GM23248 (cell line): ENCODE measurements at regions not wholly inside any gene's neighbourhood (a gene's known extent, or its start where the extent isn't known, plus 50 kb on each side); places are given as distances from the start of the nearest gene placed in this dataset.

Experiments
- DNase-seq: peaks from one replicate; pipeline ENCODE4 v3.0.0-alpha.2; 2015
- H2AFZ ChIP-seq: fragments of 200-600 bp; sonication (generic); 2 replicates; pipeline ENCODE4 v1.6.1; 2016; ENCODE audit warnings: antibody characterized with exemption
- H3F3A ChIP-seq: fragments of 200-600 bp; sonication (generic); 2 replicates; pipeline ENCODE4 v1.6.1; 2016; ENCODE audit warnings: mild to moderate bottlenecking, antibody characterized with exemption, mixed run types; ENCODE audit not compliant: insufficient read depth
- H3K27ac ChIP-seq: fragments of 200-600 bp; sonication (generic); 2 replicates; pipeline ENCODE4 v1.5.1; 2016; ENCODE audit warnings: mild to moderate bottlenecking
- H3K27me3 ChIP-seq: fragments of 200-600 bp; sonication (generic); replicated peaks from 2 replicates; pipeline ENCODE4 v1.6.1; 2016; ENCODE audit warnings: mild to moderate bottlenecking; ENCODE audit not compliant: insufficient read depth
- H3K36me3 ChIP-seq: fragments of 200-600 bp; sonication (generic); 2 replicates; pipeline ENCODE4 v1.6.1; 2016; ENCODE audit warnings: low read depth, mild to moderate bottlenecking
- H3K4me1 ChIP-seq: fragments of 200-600 bp; sonication (generic); 2 replicates; pipeline ENCODE4 v1.6.1; 2016; ENCODE audit warnings: mild to moderate bottlenecking; ENCODE audit not compliant: insufficient read depth
- H3K4me2 ChIP-seq: fragments of 200-600 bp; sonication (generic); one replicate; pipeline ENCODE4 v1.6.1; 2016; ENCODE audit warnings: mild to moderate bottlenecking; ENCODE audit not compliant: unreplicated experiment
- H3K4me3 ChIP-seq: fragments of 200-600 bp; sonication (generic); 2 replicates; pipeline ENCODE4 v1.5.1; 2016; ENCODE audit warnings: mild to moderate bottlenecking
- H3K79me2 ChIP-seq: fragments of 200-600 bp; sonication (generic); 2 replicates; pipeline ENCODE4 v1.6.1; 2016; ENCODE audit warnings: mild to moderate bottlenecking; ENCODE audit not compliant: insufficient read depth
- H3K9ac ChIP-seq: fragments of 200-600 bp; sonication (generic); 2 replicates; pipeline ENCODE4 v1.6.1; 2016; ENCODE audit warnings: mild to moderate bottlenecking
- H3K9me2 ChIP-seq: fragments of 200-600 bp; sonication (generic); 2 replicates; pipeline ENCODE4 v1.6.1; 2016; ENCODE audit warnings: mixed run types, mild to moderate bottlenecking, moderate library complexity; ENCODE audit not compliant: insufficient read depth
- H3K9me3 ChIP-seq: fragments of 200-600 bp; sonication (generic); one replicate; pipeline ENCODE4 v1.6.1; 2017; ENCODE audit warnings: low read depth
- H4K20me1 ChIP-seq: fragments of 200-600 bp; sonication (generic); 2 replicates; pipeline ENCODE4 v1.6.0; 2016; ENCODE audit not compliant: insufficient read depth
- EZH2 ChIP-seq: fragments of 200-600 bp; sonication (generic); IDR thresholded peaks from 2 replicates; pipeline ENCODE4 v1.6.1; 2018; ENCODE audit warnings: antibody characterized with exemption, mild to moderate bottlenecking; ENCODE audit not compliant: insufficient read depth, poor library complexity, severe bottlenecking
- EZH2phosphoT487 ChIP-seq: fragments of 200-600 bp; sonication (generic); IDR thresholded peaks from 2 replicates; pipeline ENCODE4 v1.6.1; 2018; ENCODE audit warnings: antibody characterized with exemption, moderate library complexity, mild to moderate bottlenecking, low read depth; ENCODE audit not compliant: insufficient read depth
- WGBS, 2 experiments: methylation state at CpG; one replicate each; pipeline ENCODE4 v1.1.6; 2015 to 2017; ENCODE audit warnings: low lambda C conversion rate in 2 of 2, low coverage in 1 of 2; ENCODE audit errors: missing lambda C conversion rate in 2 of 2; 5-methylcytosine and 5-hydroxymethylcytosine counted together
- in situ Hi-C: fragments of 300-500 bp; cut with MboI; formaldehyde crosslinking; loops from 2 replicates; pipeline ENCODE4 v1.15.0; 2020

DNA sequence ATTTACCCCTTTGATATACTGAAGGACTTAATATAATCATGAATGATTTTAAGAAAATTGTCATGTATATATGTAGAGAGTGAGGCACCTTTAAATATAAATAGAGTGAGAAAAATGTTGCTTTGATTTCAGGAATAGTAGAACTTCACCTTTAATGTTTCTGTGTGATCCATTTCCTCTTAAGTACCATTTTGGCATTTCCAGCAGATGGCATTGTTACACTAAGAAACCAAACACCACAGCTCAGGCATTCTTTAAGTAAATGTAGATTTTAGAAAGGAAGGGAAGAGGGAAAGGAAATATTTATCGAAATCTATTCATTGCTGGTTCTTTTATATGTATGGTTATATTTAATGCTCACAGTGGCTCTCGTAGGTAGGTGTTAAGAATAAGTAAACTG, 556.7 kb upstream of the FBXO33 start:
- peak; percentile 43 for DNase-seq
- Histone ChIP-seq H3F3A (no peaks in the 10 kb centered on the region), H3K27ac (no peak overlapping the region), H2AFZ (no peak overlapping the region), H3K27me3 (no peaks in the 10 kb centered on the region), H3K9me2 (no peaks in the 10 kb centered on the region), H3K4me3 (no peak overlapping the region), H3K36me3 (no peaks in the 10 kb centered on the region), H3K4me2 (no peak overlapping the region), H4K20me1 (no peaks in the 10 kb centered on the region), H3K79me2 (no peaks in the 10 kb centered on the region), H3K9ac (no peak overlapping the region), H3K9me3 (no peaks in the 10 kb centered on the region), H3K4me1 (no peaks in the 10 kb centered on the region)
- TF ChIP-seq EZH2 (no peak), EZH2phosphoT487 (no peak)
- in situ Hi-C loops = no loop called here
- WGBS, 2 experiments = 0 to 3% methylated on average over 2 of the region's 2 CpGs

DNA sequence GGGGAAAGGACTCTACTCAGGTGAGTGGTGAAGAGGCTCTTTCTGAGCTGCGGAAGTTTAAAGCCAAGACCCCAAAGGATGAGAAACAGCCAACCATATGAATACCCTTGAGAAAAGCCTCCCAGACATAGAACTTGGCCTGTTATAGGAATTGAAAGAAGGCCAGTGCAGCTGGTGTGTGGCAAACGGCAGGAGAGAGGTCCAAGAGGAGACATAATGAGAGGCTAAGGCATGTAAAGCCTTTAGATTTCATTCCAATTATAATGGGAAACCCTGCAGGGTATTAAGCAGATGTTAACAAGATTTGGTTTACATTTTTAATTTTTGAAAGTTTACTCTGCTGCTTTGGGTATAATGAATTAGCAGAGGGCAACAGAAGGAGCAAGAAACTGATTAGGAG, 552.1 kb upstream of the FBXO33 start:
- no peak for DNase-seq
- no peaks in the 10 kb centered on the region for H3K9me2 ChIP-seq
- no peaks in the 10 kb centered on the region for H3K36me3 ChIP-seq
- H3K4me3 ChIP-seq = no peak overlapping the region
- H3K4me1 ChIP-seq = no peaks in the 10 kb centered on the region
- WGBS, 2 experiments = 9 to 10% methylated on average over 2 of the region's 2 CpGs
- TF ChIP-seq EZH2phosphoT487 = no peak
- no peak for TF ChIP-seq EZH2
- in situ Hi-C loops = no loop called here
- H3F3A ChIP-seq = no peaks in the 10 kb centered on the region
- H3K9me3 ChIP-seq = no peaks in the 10 kb centered on the region
- H3K27ac ChIP-seq = no peak overlapping the region
- no peak overlapping the region for H3K9ac ChIP-seq
- no peaks in the 10 kb centered on the region for H3K79me2 ChIP-seq
- no peak overlapping the region for H2AFZ ChIP-seq
- H3K4me2 ChIP-seq = no peak overlapping the region
- no peaks in the 10 kb centered on the region for H4K20me1 ChIP-seq
- no peaks in the 10 kb centered on the region for H3K27me3 ChIP-seq

DNA sequence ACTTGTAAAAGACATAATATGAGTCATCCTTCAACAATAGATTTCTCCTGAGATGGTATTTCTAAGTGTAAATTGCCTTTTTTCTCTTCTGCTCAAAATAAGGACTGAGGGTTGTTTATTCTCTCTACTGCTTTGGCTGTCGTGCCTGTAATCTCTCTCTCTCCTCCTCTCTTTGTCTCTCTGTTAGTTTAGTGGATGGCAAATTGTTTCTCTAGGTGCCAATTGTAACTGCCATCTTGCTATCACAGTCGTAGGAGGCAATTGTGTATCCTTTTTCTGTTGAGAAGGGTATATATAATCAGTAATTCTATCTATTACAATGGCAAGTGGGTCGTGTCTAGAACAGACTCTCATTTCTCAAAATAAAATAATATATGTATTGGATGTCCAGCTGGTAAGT, 545.0 kb upstream of the FBXO33 start:
- Histone ChIP-seq H3K9me2 (peaks cover 2% of the 10 kb centered on the region; the same call in 1 of the 2 replicates), H3K9me3 (no peaks in the 10 kb centered on the region), H3K27ac (no peak overlapping the region), H3F3A (no peaks in the 10 kb centered on the region), H3K4me2 (no peak overlapping the region), H3K79me2 (no peaks in the 10 kb centered on the region), H3K9ac (no peak overlapping the region), H4K20me1 (no peaks in the 10 kb centered on the region), H3K4me1 (no peaks in the 10 kb centered on the region), H3K36me3 (no peaks in the 10 kb centered on the region), H2AFZ (no peak overlapping the region), H3K4me3 (no peak overlapping the region), H3K27me3 (no peaks in the 10 kb centered on the region)
- no peak for DNase-seq
- no peak for TF ChIP-seq EZH2
- no peak for TF ChIP-seq EZH2phosphoT487
- WGBS, 2 experiments = 1 to 7% methylated on average over 3 of the region's 3 CpGs
- in situ Hi-C loops = no loop called here

DNA sequence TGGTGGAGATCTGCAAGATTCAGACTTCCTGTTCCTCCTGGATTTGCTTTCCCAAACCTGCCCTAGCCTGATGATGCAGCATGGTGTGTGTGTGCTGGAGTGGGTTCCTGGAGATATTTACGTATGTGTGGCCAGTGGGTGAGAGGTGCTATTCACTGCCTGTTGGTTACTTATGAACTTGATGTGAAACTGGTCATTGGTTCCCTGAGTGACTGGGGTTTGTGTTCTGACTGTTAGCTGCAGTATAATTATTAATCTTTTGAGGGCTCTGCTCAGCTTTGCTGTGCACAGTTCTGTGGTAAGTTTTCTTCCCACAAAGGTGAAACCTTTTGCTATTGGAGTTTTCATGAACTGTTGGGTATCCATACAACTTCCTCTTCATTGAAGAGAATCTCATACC, 541.8 kb upstream of the FBXO33 start:
- in situ Hi-C loops = no loop called here

DNA sequence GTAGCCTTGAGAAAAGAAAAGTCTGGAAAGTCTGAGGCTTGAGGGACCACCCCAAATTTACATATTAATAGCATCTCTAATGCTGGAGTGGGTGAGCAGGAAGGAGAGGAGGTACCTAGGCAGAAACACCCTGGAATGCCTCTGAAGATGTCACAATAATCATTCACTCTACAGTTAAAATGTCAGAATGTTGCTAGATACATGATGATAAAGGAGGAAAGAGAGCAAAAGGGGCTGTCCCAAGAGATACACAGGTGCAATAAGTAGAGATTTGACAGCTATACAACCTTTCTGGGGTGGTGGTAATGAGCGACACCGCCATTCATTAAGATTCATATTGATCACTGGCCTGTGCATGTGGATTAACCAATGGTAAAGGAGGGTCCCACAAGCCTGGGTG, 540.5 kb upstream of the FBXO33 start:
- peaks cover 2% of the 10 kb centered on the region; the same call in 1 of the 2 replicates for H3K9me2 ChIP-seq
- H3K27me3 ChIP-seq = no peaks in the 10 kb centered on the region
- no peak overlapping the region for H3K27ac ChIP-seq
- no peak overlapping the region for H3K9ac ChIP-seq
- in situ Hi-C loops = no loop called here
- no peak overlapping the region for H2AFZ ChIP-seq
- no peak overlapping the region for H3K4me3 ChIP-seq
- H3K36me3 ChIP-seq = no peaks in the 10 kb centered on the region
- DNase-seq = no peak
- 0 to 6% methylated on average over 2 of the region's 2 CpGs for WGBS, 2 experiments
- no peak overlapping the region for H3K4me2 ChIP-seq
- TF ChIP-seq EZH2 = no peak
- TF ChIP-seq EZH2phosphoT487 = no peak
- no peaks in the 10 kb centered on the region for H3K4me1 ChIP-seq
- no peaks in the 10 kb centered on the region for H4K20me1 ChIP-seq
- H3F3A ChIP-seq = no peaks in the 10 kb centered on the region
- no peaks in the 10 kb centered on the region for H3K9me3 ChIP-seq
- H3K79me2 ChIP-seq = no peaks in the 10 kb centered on the region

More for the DNA sequence above, 541.8 kb upstream of the FBXO33 start:
- H3K27me3 ChIP-seq = no peaks in the 10 kb centered on the region
- no peaks in the 10 kb centered on the region for H3K36me3 ChIP-seq
- H3F3A ChIP-seq = no peaks in the 10 kb centered on the region
- no peak overlapping the region for H3K27ac ChIP-seq
- H3K79me2 ChIP-seq = no peaks in the 10 kb centered on the region
- peaks cover 2% of the 10 kb centered on the region; the same call in 1 of the 2 replicates for H3K9me2 ChIP-seq
- TF ChIP-seq EZH2 (no peak), EZH2phosphoT487 (no peak)
- H3K4me3 ChIP-seq = no peak overlapping the region
- no peaks in the 10 kb centered on the region for H3K9me3 ChIP-seq
- 30 to 32% methylated on average over 1 of the region's 1 CpG for WGBS, 2 experiments
- no peak overlapping the region for H2AFZ ChIP-seq
- no peaks in the 10 kb centered on the region for H4K20me1 ChIP-seq
- no peak overlapping the region for H3K9ac ChIP-seq
- DNase-seq = no peak
- H3K4me1 ChIP-seq = no peaks in the 10 kb centered on the region
- no peak overlapping the region for H3K4me2 ChIP-seq
